GM19455 (cell line): ENCODE measurements at regions not wholly inside any gene's neighbourhood (a gene's known extent, or its start where the extent isn't known, plus 50 kb on each side); places are given as distances from the start of the nearest gene placed in this dataset.
"Not testable (repeated sequence)": the region's sequence is repeated elsewhere in the genome, so short reads cannot be mapped to it uniquely, and the experiment has no call there.

Source experiments
- ATAC-seq: cut with Tn5 transposase; IDR thresholded peaks from one replicate; pipeline ENCODE4 v1.9.1; 2021; ENCODE audit not compliant: unreplicated experiment

- no peak for ATAC-seq
These were observed 170.7 kb upstream of the SLC7A11 start for GRCh38 chr4:138412847-138413246.

- ATAC-seq, result no peak
These were observed 168.1 kb upstream of the SLC7A11 start for GRCh38 chr4:138410266-138410665.

GRCh38 chr4:138409670-138410069, 167.5 kb upstream of the SLC7A11 start:
- peak; percentile 41 for ATAC-seq

GRCh38 chr4:138408758-138409157, 166.6 kb upstream of the SLC7A11 start:
- no peak for ATAC-seq

- ATAC-seq, result no peak
These were observed 165.2 kb upstream of the SLC7A11 start for GRCh38 chr4:138407329-138407728.

GRCh38 chr4:138406876-138407275, 164.7 kb upstream of the SLC7A11 start:
- no peak for ATAC-seq

GRCh38 chr4:138405934-138406567, 163.9 kb upstream of the SLC7A11 start:
- peak; percentile 65 for ATAC-seq

- peak; percentile 77 for ATAC-seq
These were observed 163.3 kb upstream of the SLC7A11 start for GRCh38 chr4:138405466-138405891.

GRCh38 chr4:138404801-138405200, 162.7 kb upstream of the SLC7A11 start:
- ATAC-seq, result no peak

- no peak for ATAC-seq
These were observed 162.1 kb upstream of the SLC7A11 start for GRCh38 chr4:138404251-138404650.

- ATAC-seq, result no peak
These were observed 159.2 kb upstream of the SLC7A11 start for GRCh38 chr4:138401334-138401733.

- ATAC-seq, result no peak
These were observed 158.4 kb upstream of the SLC7A11 start for GRCh38 chr4:138400543-138400942.

- no peak for ATAC-seq
These were observed 157.9 kb upstream of the SLC7A11 start for GRCh38 chr4:138400066-138400465.

GRCh38 chr4:138399081-138399480, 156.9 kb upstream of the SLC7A11 start:
- no peak for ATAC-seq

GRCh38 chr4:138398322-138398721, 156.2 kb upstream of the SLC7A11 start:
- no peak for ATAC-seq

GRCh38 chr4:138393886-138394610, 151.9 kb upstream of the SLC7A11 start:
- ATAC-seq, result no peak

GRCh38 chr4:138392751-138393308, 150.7 kb upstream of the SLC7A11 start:
- ATAC-seq, result peak; percentile 69

GRCh38 chr4:138389976-138390685, 148.0 kb upstream of the SLC7A11 start:
- no peak for ATAC-seq

GRCh38 chr4:138374947-138375346, 132.8 kb upstream of the SLC7A11 start:
- no peak for ATAC-seq

- no peak for ATAC-seq
These were observed 125.8 kb upstream of the SLC7A11 start for GRCh38 chr4:138367942-138368341.

- ATAC-seq, result not testable (repeated sequence)
These were observed 110.3 kb upstream of the SLC7A11 start for GRCh38 chr4:138352446-138352845.

GRCh38 chr4:138348055-138348454, 105.9 kb upstream of the SLC7A11 start:
- no peak for ATAC-seq
